GM12878 (cell line): ENCODE measurements at regions not wholly inside any gene's neighbourhood (a gene's known extent, or its start where the extent isn't known, plus 50 kb on each side); places are given as distances from the start of the nearest gene placed in this dataset.

ENCODE experiments used
- ATAC-seq: fragments of 200-7000 bp; cut with Tn5 transposase; 3 replicates; pipeline ENCODE4 v1.9.1; 2020; ENCODE audit warnings: mild to moderate bottlenecking, moderate library complexity
- BruUV-seq: library from RNA; stranded (reverse); fragments of 400-500 nt; replicated peaks from 2 replicates; lab custom pipeline; 2021; lab: Mats Ljungman, UMichigan
- CTCF ChIA-PET: fragments of 300-600 bp; sonication (Branson Sonifier 250); formaldehyde crosslinking; extraction: SDS; loops from one replicate; lab custom pipeline; 2021; ENCODE audit warnings: inconsistent platforms; lab: Yijun Ruan, JAX
- POLR2A ChIA-PET: fragments of 350-600 bp; formaldehyde crosslinking; extraction: SDS; loops from one replicate; lab custom pipeline; 2021; ENCODE audit warnings: inconsistent platforms; lab: Charles Lee
- RAD21 ChIA-PET: fragments of 300-600 bp; sonication (Branson Sonifier 250); formaldehyde crosslinking; loops from one replicate; lab custom pipeline; 2023; ENCODE audit warnings: antibody characterized with exemption; ENCODE audit not compliant: unreplicated experiment; lab: Charles Lee
- SMC1A ChIA-PET: fragments of 300-600 bp; sonication (Branson Sonifier 250); formaldehyde crosslinking; loops from one replicate; lab custom pipeline; 2023; ENCODE audit not compliant: unreplicated experiment, uncharacterized antibody; lab: Charles Lee
- DNase-seq: peaks from one replicate; pipeline ENCODE4 v3.0.0-alpha.2; 2011; ENCODE audit warnings: low read depth, low spot score
- FAIRE-seq: peaks from 3 replicates; lab custom pipeline; 2011; peaks lifted over from hg19 to GRCh38; lab: Jason Lieb, UNC
- H2AFZ ChIP-seq: 2 replicates; pipeline ENCODE4 v1.6.0; 2011; ENCODE audit warnings: low read depth, low read length, control low read depth; ENCODE audit not compliant: control insufficient read depth
- H3K27ac ChIP-seq: 2 replicates; pipeline ENCODE4 v1.5.1; 2011; ENCODE audit warnings: control low read depth; ENCODE audit not compliant: control insufficient read depth, insufficient read depth
- H3K27me3 ChIP-seq, 2 experiments: replicated peaks in 1 of 2; 2 replicates each; pipeline versions ENCODE4 v1.6.0 to v1.6.1; 2011; ENCODE audit warnings: low read length in 1 of 2; ENCODE audit not compliant: control insufficient read depth in 2 of 2, insufficient read depth in 2 of 2
- H3K36me3 ChIP-seq, 2 experiments: 2 replicates each; pipeline ENCODE4 v1.5.1; 2011; ENCODE audit warnings: low read length in 1 of 2; ENCODE audit not compliant: control insufficient read depth in 2 of 2, insufficient read depth in 2 of 2
- H3K4me1 ChIP-seq: 2 replicates; pipeline ENCODE4 v1.6.1; 2011; ENCODE audit warnings: mild to moderate bottlenecking, low read length, moderate library complexity, mixed read lengths; ENCODE audit not compliant: control insufficient read depth, insufficient read depth
- H3K4me2 ChIP-seq: 2 replicates; pipeline ENCODE4 v1.6.0; 2011; ENCODE audit warnings: control low read depth; ENCODE audit not compliant: control insufficient read depth, insufficient read depth
- H3K4me3 ChIP-seq: fragments of 200-600 bp; sonication (generic); 2 replicates; pipeline ENCODE4 v1.5.1; 2016
- H3K79me2 ChIP-seq: 2 replicates; pipeline ENCODE4 v1.6.0; 2011; ENCODE audit warnings: low read length; ENCODE audit not compliant: control insufficient read depth, insufficient read depth
- H3K9ac ChIP-seq: 2 replicates; pipeline ENCODE4 v1.8.0; 2011; ENCODE audit warnings: low read length, control low read depth, mixed read lengths; ENCODE audit not compliant: control insufficient read depth, insufficient read depth
- H3K9me3 ChIP-seq: replicated peaks from 3 replicates; pipeline ENCODE4 v1.5.1; 2011; ENCODE audit warnings: mild to moderate bottlenecking, low read length; ENCODE audit not compliant: control insufficient read depth, insufficient read depth
- H4K20me1 ChIP-seq: 2 replicates; pipeline ENCODE4 v1.6.0; 2011; ENCODE audit not compliant: control insufficient read depth, insufficient read depth
- BHLHE40 ChIP-seq, 2 experiments: fragments of 450-650 bp in 1 of 2; IDR thresholded peaks; 2 replicates each; pipeline ENCODE4 v1.6.1; 2011 to 2017; ENCODE audit warnings: low read depth in 2 of 2, borderline replicate concordance in 1 of 2, improper control_type of control experiment in 1 of 2, low read length in 1 of 2, mild to moderate bottlenecking in 1 of 2
- CBX3 ChIP-seq: fragments of 200-600 bp; sonication (generic); IDR thresholded peaks from 2 replicates; pipeline ENCODE4 v1.6.1; 2016; ENCODE audit warnings: low read depth, borderline replicate concordance
- CBX5 ChIP-seq: sonication (generic); IDR thresholded peaks from 2 replicates; pipeline ENCODE4 v1.6.1; 2016; ENCODE audit warnings: low read depth, moderate library complexity, mild to moderate bottlenecking, inconsistent platforms
- EP300 ChIP-seq, 2 experiments: fragments of 150-350 bp in 1 of 2; IDR thresholded peaks; 2 replicates each; pipeline ENCODE4 v1.6.1; 2011 to 2012; ENCODE audit warnings: low read depth in 2 of 2, low read length in 2 of 2, borderline replicate concordance in 1 of 2, improper control_type of control experiment in 1 of 2, inconsistent platforms in 1 of 2; ENCODE audit not compliant: control insufficient read depth in 1 of 2
- FOS ChIP-seq: IDR thresholded peaks from 3 replicates; pipeline ENCODE4 v1.6.1; 2011; ENCODE audit warnings: borderline replicate concordance; ENCODE audit not compliant: insufficient read length; ENCODE audit errors: extremely low read depth
- FOXM1 ChIP-seq: IDR thresholded peaks from 2 replicates; pipeline ENCODE4 v1.6.1; 2012; ENCODE audit warnings: low read depth, mild to moderate bottlenecking, inconsistent platforms, low read length, moderate library complexity
- GATAD2B ChIP-seq: fragments of 450-650 bp; conservative IDR thresholded peaks from 2 replicates; pipeline ENCODE4 v1.6.1; 2017; ENCODE audit warnings: low read depth, mild to moderate bottlenecking, moderate library complexity
- NBN ChIP-seq: fragments of 450-650 bp; IDR thresholded peaks from 2 replicates; pipeline ENCODE4 v1.6.1; 2016
- PML ChIP-seq: IDR thresholded peaks from 2 replicates; pipeline ENCODE4 v1.6.1; 2012; ENCODE audit warnings: low read length, inconsistent platforms
- POLR2AphosphoS2 ChIP-seq: IDR thresholded peaks from 2 replicates; pipeline ENCODE4 v1.6.1; 2011; ENCODE audit warnings: low read depth, mild to moderate bottlenecking, low read length, improper control_type of control experiment, moderate library complexity
- RAD21 ChIP-seq: IDR thresholded peaks from 2 replicates; pipeline ENCODE4 v1.6.1; 2011; ENCODE audit warnings: mild to moderate bottlenecking, low read depth, low read length, moderate library complexity; ENCODE audit not compliant: insufficient read depth
- RCOR1 ChIP-seq: conservative IDR thresholded peaks from 2 replicates; pipeline ENCODE4 v1.6.1; 2012; ENCODE audit warnings: low read depth, low read length, improper control_type of control experiment
- RFX5 ChIP-seq: IDR thresholded peaks from 2 replicates; pipeline ENCODE4 v1.6.1; 2011; ENCODE audit warnings: low read depth, low read length, improper control_type of control experiment
- SREBF2 ChIP-seq: IDR thresholded peaks from 2 replicates; pipeline ENCODE4 v1.6.1; 2012; ENCODE audit warnings: mild to moderate bottlenecking, low read length
- TAF1 ChIP-seq: IDR thresholded peaks from 2 replicates; pipeline ENCODE4 v1.6.1; 2011; ENCODE audit warnings: mild to moderate bottlenecking, low read depth, low read length, borderline replicate concordance
- ZNF217 ChIP-seq: fragments of 450-650 bp; IDR thresholded peaks from 2 replicates; pipeline ENCODE4 v1.6.1; 2017; ENCODE audit warnings: antibody characterized with exemption, mild to moderate bottlenecking
- ZNF384 ChIP-seq: IDR thresholded peaks from 2 replicates; pipeline ENCODE4 v1.6.1; 2012; ENCODE audit warnings: low read depth, mild to moderate bottlenecking, low read length, improper control_type of control experiment, borderline replicate concordance
- WGBS: methylation state at CpG from one replicate; pipeline ENCODE4 v1.1.6; 2016; ENCODE audit warnings: low lambda C conversion rate; ENCODE audit not compliant: insufficient replicate concordance, insufficient coverage; ENCODE audit errors: missing lambda C conversion rate; 5-methylcytosine and 5-hydroxymethylcytosine counted together
- in situ Hi-C: fragments of 300-500 bp; cut with MboI; formaldehyde crosslinking; loops from 9 replicates; pipeline ENCODE4 v1.14.3; 2018; ENCODE audit warnings: mixed read lengths
- intact Hi-C: fragments of 100-400 bp; cut with micrococcal nuclease; formaldehyde crosslinking; loops from one replicate; pipeline ENCODE4 v1.14.2; 2022; ENCODE audit not compliant: unreplicated experiment

DNA sequence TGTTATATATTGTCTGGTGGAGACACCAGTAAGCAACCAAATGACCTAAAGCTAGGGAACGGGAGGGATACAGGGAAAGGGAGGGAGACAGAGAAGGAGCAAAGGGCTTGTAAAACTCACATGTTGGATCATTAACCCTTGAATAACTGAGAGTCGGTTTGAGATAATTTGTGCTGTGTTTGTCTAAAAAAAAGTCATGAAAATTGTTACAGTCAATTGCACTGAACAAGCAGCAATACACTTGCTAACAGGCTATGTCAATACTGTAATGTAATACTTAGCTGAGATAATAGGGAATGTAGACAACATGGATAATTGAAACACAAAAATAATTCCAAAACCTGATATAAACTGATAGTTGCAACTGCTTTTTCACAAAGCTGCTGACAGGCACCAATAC lies 71.3 kb upstream of the ZNF521 start:
- no peak overlapping the region for H2AFZ ChIP-seq
- no peak overlapping the region for H3K4me3 ChIP-seq
- no peaks in the 10 kb centered on the region for H3K9me3 ChIP-seq
- H3K27ac ChIP-seq: no peak overlapping the region
- H3K4me2 ChIP-seq: no peak overlapping the region
- ChIA-PET SMC1A (interaction anchor here (1.0 kb wide), 1 partner anchor 9 kb away, joined by 3 read pairs; no protein-coding TSS in a partner anchor), POLR2A (no interaction called here), CTCF (no interaction called here), RAD21 (no interaction called here)
- H3K27me3 ChIP-seq: peaks cover 3 to 5% of the 10 kb centered on the region in 2 experiments
- ATAC-seq: no peak
- no peaks in the 10 kb centered on the region for H3K36me3 ChIP-seq
- in situ Hi-C loops (no loop called here), intact Hi-C loops (no loop called here)
- no peak for DNase-seq
- no peak for TF ChIP-seq FOS
- no peak for TF ChIP-seq TAF1
- no peak for TF ChIP-seq RAD21
- no peak for FAIRE-seq
- H3K79me2 ChIP-seq: no peaks in the 10 kb centered on the region
- H4K20me1 ChIP-seq: no peaks in the 10 kb centered on the region
- no peak overlapping the region for H3K9ac ChIP-seq
- 0% methylated on average over 2 of the region's 2 CpGs for WGBS
- H3K4me1 ChIP-seq: no peaks in the 10 kb centered on the region
- BruUV-seq: no TSS peak

DNA sequence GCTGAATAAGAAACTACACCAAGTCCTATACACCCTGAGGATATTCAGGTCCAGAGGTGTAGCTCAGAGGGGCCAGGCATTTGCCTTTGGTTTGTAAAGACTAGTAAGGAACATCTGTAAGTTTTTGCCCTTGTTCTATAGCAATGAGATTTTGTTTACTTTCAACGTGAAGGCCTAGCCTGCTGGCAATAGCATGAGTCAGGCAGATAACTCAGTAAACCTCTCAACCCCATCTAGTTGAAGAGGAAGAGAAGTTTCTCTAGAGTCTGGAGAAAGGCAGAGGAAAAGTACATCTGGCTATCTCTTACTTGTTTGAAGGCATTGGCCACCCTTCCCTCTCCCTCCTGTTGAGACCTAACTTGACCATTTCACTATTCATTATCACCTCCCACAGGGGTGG lies 70.3 kb upstream of the ZNF521 start:
- 17% methylated on average over 1 of the region's 1 CpG for whole genome bisulfite sequencing
- Histone ChIP-seq H3K9ac (no peak overlapping the region), H3K4me1 (no peaks in the 10 kb centered on the region), H3K4me3 (no peak overlapping the region), H4K20me1 (no peaks in the 10 kb centered on the region), H3K27ac (no peak overlapping the region), H3K36me3 (no peaks in the 10 kb centered on the region), H2AFZ (no peak overlapping the region), H3K9me3 (no peaks in the 10 kb centered on the region), H3K79me2 (no peaks in the 10 kb centered on the region), H3K4me2 (no peak overlapping the region), H3K27me3 (peaks cover 3 to 5% of the 10 kb centered on the region in 2 experiments)
- TF ChIP-seq SREBF2 (no peak), BHLHE40 (IDR thresholded peaks at IDR 0.05; ENCODE audit: borderline replicate concordance in 1 of 2, low read depth in 2 of 2, low read length in 1 of 2) (no peak), CBX5 (no peak), EP300 (IDR thresholded peaks at IDR 0.05; ENCODE audit: borderline replicate concordance in 1 of 2, control insufficient read depth in 1 of 2, low read depth in 2 of 2, low read length in 2 of 2) (no peak), ZNF384 (no peak), POLR2AphosphoS2 (no peak), ZNF217 (no peak), RFX5 (no peak), NBN (no peak), FOXM1 (no peak), GATAD2B (no peak), CBX3 (no peak), RCOR1 (no peak), PML (no peak)
- intact Hi-C loops (no loop called here), in situ Hi-C loops (no loop called here)
- ChIA-PET RAD21 (no interaction called here), POLR2A (no interaction called here), CTCF (no interaction called here), SMC1A (no interaction called here)
- no TSS peak for BruUV-seq
- ATAC-seq (no peak), DNase-seq (no peak), FAIRE-seq (no peak)
